ENCODE measurements at regions not wholly inside any gene's neighbourhood (a gene's known extent, or its start where the extent isn't known, plus 50 kb on each side); places are given as distances from the start of the nearest gene placed in this dataset.

GRCh38 chr14:94903338-94903737, 133.4 kb upstream of the GSC start:
- in situ Hi-C loops (cut with HindIII; ENCODE audit: low pct_unique_long_range_greater_than_20kb, low sequenced_read_pairs) (no loop called here), intact Hi-C loops (cut with micrococcal nuclease; ENCODE audit: unreplicated experiment) (no loop called here)
- no TSS peak for BruUV-seq (replicated peaks)
- H3K4me1 ChIP-seq (ENCODE audit: control insufficient read depth, insufficient read depth, low read length), result no peaks in the 10 kb centered on the region
- H3K9me3 ChIP-seq (ENCODE audit: control insufficient read depth, insufficient read depth, low read depth, low read length), result no peaks in the 10 kb centered on the region
- H3K36me3 ChIP-seq (ENCODE audit: control insufficient read depth, insufficient read depth, low read length), result no peaks in the 10 kb centered on the region
- ChIA-PET POLR2A (no interaction called here), CTCF (no interaction called here)
- no peak overlapping the region for H3K4me3 ChIP-seq (ENCODE audit: low read depth in 2 of 2, low read length in 2 of 2)
- H3K27me3 ChIP-seq (ENCODE audit: control insufficient read depth, insufficient read depth, low read length), result no peaks in the 10 kb centered on the region; the same call in 1 of the 2 replicates
- ATAC-seq (no peak), DNase-seq (ENCODE audit: low read depth, low spot score) (no peak)
- no peak overlapping the region for H3K27ac ChIP-seq (ENCODE audit: low read length)
- TF ChIP-seq TCF7L2 (IDR thresholded peaks at IDR 0.05; ENCODE audit: low read depth, low read length) (no peak), SIN3A (IDR thresholded peaks at IDR 0.05; ENCODE audit: borderline replicate concordance, insufficient read depth, low read depth, low read length) (no peak), POLR2AphosphoS5 (IDR thresholded peaks at IDR 0.05; ENCODE audit: low read depth, low read length) (no peak)
- TF ChIP-seq, protein P1, sequence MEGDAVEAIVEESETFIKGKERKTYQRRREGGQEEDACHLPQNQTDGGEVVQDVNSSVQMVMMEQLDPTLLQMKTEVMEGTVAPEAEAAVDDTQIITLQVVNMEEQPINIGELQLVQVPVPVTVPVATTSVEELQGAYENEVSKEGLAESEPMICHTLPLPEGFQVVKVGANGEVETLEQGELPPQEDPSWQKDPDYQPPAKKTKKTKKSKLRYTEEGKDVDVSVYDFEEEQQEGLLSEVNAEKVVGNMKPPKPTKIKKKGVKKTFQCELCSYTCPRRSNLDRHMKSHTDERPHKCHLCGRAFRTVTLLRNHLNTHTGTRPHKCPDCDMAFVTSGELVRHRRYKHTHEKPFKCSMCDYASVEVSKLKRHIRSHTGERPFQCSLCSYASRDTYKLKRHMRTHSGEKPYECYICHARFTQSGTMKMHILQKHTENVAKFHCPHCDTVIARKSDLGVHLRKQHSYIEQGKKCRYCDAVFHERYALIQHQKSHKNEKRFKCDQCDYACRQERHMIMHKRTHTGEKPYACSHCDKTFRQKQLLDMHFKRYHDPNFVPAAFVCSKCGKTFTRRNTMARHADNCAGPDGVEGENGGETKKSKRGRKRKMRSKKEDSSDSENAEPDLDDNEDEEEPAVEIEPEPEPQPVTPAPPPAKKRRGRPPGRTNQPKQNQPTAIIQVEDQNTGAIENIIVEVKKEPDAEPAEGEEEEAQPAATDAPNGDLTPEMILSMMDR (IDR thresholded peaks at IDR 0.05), result no peak
- TF ChIP-seq, protein P2, sequence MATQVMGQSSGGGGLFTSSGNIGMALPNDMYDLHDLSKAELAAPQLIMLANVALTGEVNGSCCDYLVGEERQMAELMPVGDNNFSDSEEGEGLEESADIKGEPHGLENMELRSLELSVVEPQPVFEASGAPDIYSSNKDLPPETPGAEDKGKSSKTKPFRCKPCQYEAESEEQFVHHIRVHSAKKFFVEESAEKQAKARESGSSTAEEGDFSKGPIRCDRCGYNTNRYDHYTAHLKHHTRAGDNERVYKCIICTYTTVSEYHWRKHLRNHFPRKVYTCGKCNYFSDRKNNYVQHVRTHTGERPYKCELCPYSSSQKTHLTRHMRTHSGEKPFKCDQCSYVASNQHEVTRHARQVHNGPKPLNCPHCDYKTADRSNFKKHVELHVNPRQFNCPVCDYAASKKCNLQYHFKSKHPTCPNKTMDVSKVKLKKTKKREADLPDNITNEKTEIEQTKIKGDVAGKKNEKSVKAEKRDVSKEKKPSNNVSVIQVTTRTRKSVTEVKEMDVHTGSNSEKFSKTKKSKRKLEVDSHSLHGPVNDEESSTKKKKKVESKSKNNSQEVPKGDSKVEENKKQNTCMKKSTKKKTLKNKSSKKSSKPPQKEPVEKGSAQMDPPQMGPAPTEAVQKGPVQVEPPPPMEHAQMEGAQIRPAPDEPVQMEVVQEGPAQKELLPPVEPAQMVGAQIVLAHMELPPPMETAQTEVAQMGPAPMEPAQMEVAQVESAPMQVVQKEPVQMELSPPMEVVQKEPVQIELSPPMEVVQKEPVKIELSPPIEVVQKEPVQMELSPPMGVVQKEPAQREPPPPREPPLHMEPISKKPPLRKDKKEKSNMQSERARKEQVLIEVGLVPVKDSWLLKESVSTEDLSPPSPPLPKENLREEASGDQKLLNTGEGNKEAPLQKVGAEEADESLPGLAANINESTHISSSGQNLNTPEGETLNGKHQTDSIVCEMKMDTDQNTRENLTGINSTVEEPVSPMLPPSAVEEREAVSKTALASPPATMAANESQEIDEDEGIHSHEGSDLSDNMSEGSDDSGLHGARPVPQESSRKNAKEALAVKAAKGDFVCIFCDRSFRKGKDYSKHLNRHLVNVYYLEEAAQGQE (IDR thresholded peaks at IDR 0.05; ENCODE audit: insufficient read depth in 1 of 2, low read depth in 2 of 2, low read length in 1 of 2), result no peak

GRCh38 chr14:94897561-94897960, 127.6 kb upstream of the GSC start:
- 0 out of 2 replicates have a peak, but pooled peaks cover 2% of the 10 kb centered on the region for H3K27me3 ChIP-seq (ENCODE audit: control insufficient read depth, insufficient read depth, low read length)
- no TSS peak for BruUV-seq (replicated peaks)
- H3K4me3 ChIP-seq (ENCODE audit: low read depth in 2 of 2, low read length in 2 of 2), result no peak overlapping the region
- no peaks in the 10 kb centered on the region for H3K36me3 ChIP-seq (ENCODE audit: control insufficient read depth, insufficient read depth, low read length)
- ATAC-seq, result no peak
- TF ChIP-seq POLR2AphosphoS5 (IDR thresholded peaks at IDR 0.05; ENCODE audit: low read depth, low read length), result no peak
- TF ChIP-seq, protein P1 (IDR thresholded peaks at IDR 0.05), result no peak
- DNase-seq (ENCODE audit: low read depth, low spot score), result no peak
- H3K9me3 ChIP-seq (ENCODE audit: control insufficient read depth, insufficient read depth, low read depth, low read length), result no peaks in the 10 kb centered on the region
- intact Hi-C loops (cut with micrococcal nuclease; ENCODE audit: unreplicated experiment), result no loop called here
- no peak overlapping the region for H3K27ac ChIP-seq (ENCODE audit: low read length)
- in situ Hi-C loops (cut with HindIII; ENCODE audit: low pct_unique_long_range_greater_than_20kb, low sequenced_read_pairs), result no loop called here
- H3K4me1 ChIP-seq (ENCODE audit: control insufficient read depth, insufficient read depth, low read length), result no peaks in the 10 kb centered on the region
- ChIA-PET CTCF (no interaction called here), POLR2A (no interaction called here)

- CTCF ChIA-PET, result no interaction called here
- intact Hi-C loops (cut with micrococcal nuclease; ENCODE audit: unreplicated experiment) (no loop called here), in situ Hi-C loops (cut with HindIII; ENCODE audit: low pct_unique_long_range_greater_than_20kb, low sequenced_read_pairs) (no loop called here)
- POLR2A ChIA-PET, result no interaction called here
- Histone ChIP-seq H3K27ac (ENCODE audit: low read length) (no peak overlapping the region), H3K36me3 (ENCODE audit: control insufficient read depth, insufficient read depth, low read length) (no peaks in the 10 kb centered on the region), H3K9me3 (ENCODE audit: control insufficient read depth, insufficient read depth, low read depth, low read length) (no peaks in the 10 kb centered on the region), H3K27me3 (ENCODE audit: control insufficient read depth, insufficient read depth, low read length) (0 out of 2 replicates have a peak, but pooled peaks cover 2% of the 10 kb centered on the region), H3K4me3 (ENCODE audit: low read depth in 2 of 2, low read length in 2 of 2) (no peak overlapping the region), H3K4me1 (ENCODE audit: control insufficient read depth, insufficient read depth, low read length) (no peaks in the 10 kb centered on the region)
- no peak for DNase-seq (ENCODE audit: low read depth, low spot score)
- no TSS peak for BruUV-seq (replicated peaks)
- TF ChIP-seq TCF7L2 (IDR thresholded peaks at IDR 0.05; ENCODE audit: low read depth, low read length) (no peak), SIN3A (IDR thresholded peaks at IDR 0.05; ENCODE audit: borderline replicate concordance, insufficient read depth, low read depth, low read length) (no peak), POLR2AphosphoS5 (IDR thresholded peaks at IDR 0.05; ENCODE audit: low read depth, low read length) (no peak)
- TF ChIP-seq, protein P1 (IDR thresholded peaks at IDR 0.05), result no peak
- TF ChIP-seq, protein P2 (IDR thresholded peaks at IDR 0.05; ENCODE audit: insufficient read depth in 1 of 2, low read depth in 2 of 2, low read length in 1 of 2), result no peak
- no peak for ATAC-seq
Measured at GRCh38 chr14:94897082-94897481, 127.2 kb upstream of the GSC start.
